ENCODE measurements at regions not wholly inside any gene's neighbourhood (a gene's known extent, or its start where the extent isn't known, plus 50 kb on each side); places are given as distances from the start of the nearest gene placed in this dataset.

GRCh38 chr11:97502201-97502600 is 1112.4 kb downstream of the JRKL start:
- Histone ChIP-seq H3K36me3 (replicated peaks in 1 of 2; ENCODE audit: control extremely low read depth in 1 of 2, control insufficient read depth in 1 of 2, extremely low read depth in 1 of 2, insufficient read depth in 2 of 2, low read length in 1 of 2) (no peaks in the 10 kb centered on the region), H3K4me2 (replicated peaks; ENCODE audit: low read depth, low read length, poor library complexity, severe bottlenecking) (no peak overlapping the region), H3K27ac (ENCODE audit: low read length in 2 of 2) (no peak overlapping the region), H2AFZ (ENCODE audit: insufficient read depth, low read depth, low read length, poor library complexity, severe bottlenecking) (no peak overlapping the region), H3K27me3 (replicated peaks in 1 of 4; ENCODE audit: control extremely low read depth in 1 of 4, control insufficient read depth in 3 of 4, insufficient read depth in 4 of 4, low read length in 3 of 4) (no peaks in the 10 kb centered on the region), H3K9ac (ENCODE audit: low read length) (no peak overlapping the region), H3K4me1 (ENCODE audit: control insufficient read depth in 2 of 2, insufficient read depth in 2 of 2, low read length in 2 of 2) (no peaks in the 10 kb centered on the region), H4K20me1 (ENCODE audit: control insufficient read depth, insufficient read depth, low read length, poor library complexity, severe bottlenecking) (no peaks in the 10 kb centered on the region), H3K9me3 (ENCODE audit: control extremely low read depth in 1 of 3, control insufficient read depth in 2 of 3, insufficient read depth in 1 of 3, low read length in 2 of 3) (peaks cover 2 to 6% (median 2%) of the 10 kb centered on the region in 3 donors), H3K4me3 (ENCODE audit: control extremely low read depth in 1 of 5, extremely low read depth in 1 of 5, insufficient read depth in 1 of 5, low read depth in 2 of 5, low read length in 4 of 5) (no peak overlapping the region), H3K79me2 (ENCODE audit: control insufficient read depth, insufficient read depth, low read length) (no peaks in the 10 kb centered on the region)
- H3K9me3 Mint-ChIP-seq (ENCODE audit: insufficient read depth), result peaks cover 9% of the 10 kb centered on the region
- no peak for ATAC-seq (ENCODE audit: low read depth)
- no CpG with 5 or more reads among the region's 1 CpG for WGBS (ENCODE audit: insufficient coverage)
- no peak overlapping the region for H3K27ac Mint-ChIP-seq
- POLR2A ChIA-PET, result no interaction called here
- TF ChIP-seq CTCF (IDR thresholded peaks at IDR 0.05), result no peak
- no peak for TF ChIP-seq EZH2 (IDR thresholded peaks at IDR 0.05; ENCODE audit: borderline replicate concordance, insufficient read depth, low read depth, low read length, poor library complexity, severe bottlenecking)
- DNase-seq, result no peak
- CTCF ChIA-PET, result no interaction called here
- no peaks in the 10 kb centered on the region for H3K27me3 Mint-ChIP-seq
- H3K4me3 Mint-ChIP-seq, result no peak overlapping the region
- intact Hi-C loops (cut with micrococcal nuclease), result no loop called here
- H3K4me1 Mint-ChIP-seq, result no peaks in the 10 kb centered on the region

GRCh38 chr11:97506076-97506759 is 1116.4 kb downstream of the JRKL start:
- ChIA-PET POLR2A (no interaction called here), CTCF (no interaction called here)
- DNase-seq (no peak), ATAC-seq (ENCODE audit: low read depth) (no peak)
- no peak overlapping the region for H3K27ac ChIP-seq (ENCODE audit: low read length in 2 of 2)
- H3K9me3 Mint-ChIP-seq (ENCODE audit: insufficient read depth), result peaks cover 7% of the 10 kb centered on the region
- H3K27me3 Mint-ChIP-seq, result no peaks in the 10 kb centered on the region
- H3K4me2 ChIP-seq (replicated peaks; ENCODE audit: low read depth, low read length, poor library complexity, severe bottlenecking), result no peak overlapping the region
- H4K20me1 ChIP-seq (ENCODE audit: control insufficient read depth, insufficient read depth, low read length, poor library complexity, severe bottlenecking), result no peaks in the 10 kb centered on the region
- no peaks in the 10 kb centered on the region for H3K4me1 Mint-ChIP-seq
- H2AFZ ChIP-seq (ENCODE audit: insufficient read depth, low read depth, low read length, poor library complexity, severe bottlenecking), result no peak overlapping the region
- no peaks in the 10 kb centered on the region for H3K79me2 ChIP-seq (ENCODE audit: control insufficient read depth, insufficient read depth, low read length)
- no peak overlapping the region for H3K4me3 ChIP-seq (ENCODE audit: control extremely low read depth in 1 of 5, extremely low read depth in 1 of 5, insufficient read depth in 1 of 5, low read depth in 2 of 5, low read length in 4 of 5)
- H3K4me1 ChIP-seq (ENCODE audit: control insufficient read depth in 2 of 2, insufficient read depth in 2 of 2, low read length in 2 of 2), result no peaks in the 10 kb centered on the region
- 100% methylated on average over 1 of the region's 5 CpGs for WGBS (ENCODE audit: insufficient coverage)
- no peak overlapping the region for H3K4me3 Mint-ChIP-seq
- H3K9ac ChIP-seq (ENCODE audit: low read length), result no peak overlapping the region
- no peaks in the 10 kb centered on the region for H3K36me3 ChIP-seq (replicated peaks in 1 of 2; ENCODE audit: control extremely low read depth in 1 of 2, control insufficient read depth in 1 of 2, extremely low read depth in 1 of 2, insufficient read depth in 2 of 2, low read length in 1 of 2)
- H3K27ac Mint-ChIP-seq, result no peak overlapping the region
- no peaks in the 10 kb centered on the region for H3K27me3 ChIP-seq (replicated peaks in 1 of 4; ENCODE audit: control extremely low read depth in 1 of 4, control insufficient read depth in 3 of 4, insufficient read depth in 4 of 4, low read length in 3 of 4)
- intact Hi-C loops (cut with micrococcal nuclease), result no loop called here
- TF ChIP-seq CTCF (IDR thresholded peaks at IDR 0.05), result no peak
- no peak for TF ChIP-seq EZH2 (IDR thresholded peaks at IDR 0.05; ENCODE audit: borderline replicate concordance, insufficient read depth, low read depth, low read length, poor library complexity, severe bottlenecking)
- peaks cover 0 to 6% (median 1%) of the 10 kb centered on the region in 3 donors for H3K9me3 ChIP-seq (ENCODE audit: control extremely low read depth in 1 of 3, control insufficient read depth in 2 of 3, insufficient read depth in 1 of 3, low read length in 2 of 3)
